TTC549 (cell line): ENCODE measurements at regions not wholly inside any gene's neighbourhood (a gene's known extent, or its start where the extent isn't known, plus 50 kb on each side); places are given as distances from the start of the nearest gene placed in this dataset.
"Not testable (repeated sequence)": the region's sequence is repeated elsewhere in the genome, so short reads cannot be mapped to it uniquely, and the experiment has no call there.

Experiments used
- FAIRE-seq: peaks from 2 replicates; lab custom pipeline; 2012; peaks lifted over from hg19 to GRCh38; lab: Jason Lieb, UNC

DNA sequence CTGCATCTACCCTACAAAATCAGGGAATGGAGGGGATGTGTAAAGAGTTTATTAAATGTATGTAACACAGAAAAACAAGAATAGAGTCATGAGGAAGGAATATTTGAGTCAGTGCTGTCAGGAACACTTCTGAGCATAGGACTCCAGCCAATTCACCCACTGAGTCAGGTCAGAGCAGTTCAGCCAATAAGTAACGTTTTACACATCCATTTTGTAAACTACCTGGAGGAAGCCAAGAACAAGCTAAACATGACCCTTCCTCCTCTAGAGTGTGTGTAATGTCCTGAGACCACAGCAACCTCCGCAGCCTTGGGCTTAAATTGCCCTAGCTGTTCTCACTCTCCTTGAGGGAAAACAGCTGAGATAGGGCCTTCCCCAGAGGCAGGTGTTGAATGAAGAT is 691.5 kb upstream of the LRRN3 start:
- FAIRE-seq, result no peak

DNA sequence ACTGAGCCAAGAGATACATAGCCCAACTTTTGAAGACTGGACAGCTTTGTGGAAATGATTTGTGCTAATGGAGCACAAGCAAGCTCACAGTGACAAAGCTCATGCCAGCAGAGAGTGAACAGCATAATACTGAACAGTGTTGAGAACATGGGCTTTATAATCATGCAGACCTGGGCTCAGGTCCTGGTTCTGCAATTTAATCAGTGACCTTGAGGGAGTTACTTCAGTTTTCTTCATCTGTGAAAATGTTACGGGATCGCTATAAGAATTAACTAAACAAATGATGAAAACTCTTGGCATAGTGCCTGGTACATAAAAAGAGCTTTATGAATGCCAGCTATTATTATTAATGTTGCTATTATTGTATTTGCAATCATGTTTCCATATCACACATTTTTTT is 690.5 kb upstream of the LRRN3 start:
- FAIRE-seq, result no peak

DNA sequence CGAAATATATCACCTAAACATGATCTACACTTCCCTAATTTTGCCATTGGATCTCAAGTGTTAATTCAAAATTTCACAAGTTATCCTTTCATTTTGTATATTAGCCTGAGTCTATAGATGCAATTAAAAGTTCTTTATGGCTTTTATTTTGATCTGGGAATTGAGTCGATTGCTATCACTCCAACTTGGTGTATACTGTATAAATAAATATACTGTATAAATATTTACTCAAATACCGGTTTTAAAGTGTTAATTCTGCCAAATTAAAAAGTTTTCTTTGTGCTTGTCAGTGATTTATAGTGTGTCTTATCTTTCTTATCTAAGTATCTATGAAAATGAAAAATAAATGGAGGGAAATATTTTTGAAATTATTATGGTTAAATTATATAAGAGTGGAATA is 683.7 kb upstream of the LRRN3 start:
- no peak for FAIRE-seq

DNA sequence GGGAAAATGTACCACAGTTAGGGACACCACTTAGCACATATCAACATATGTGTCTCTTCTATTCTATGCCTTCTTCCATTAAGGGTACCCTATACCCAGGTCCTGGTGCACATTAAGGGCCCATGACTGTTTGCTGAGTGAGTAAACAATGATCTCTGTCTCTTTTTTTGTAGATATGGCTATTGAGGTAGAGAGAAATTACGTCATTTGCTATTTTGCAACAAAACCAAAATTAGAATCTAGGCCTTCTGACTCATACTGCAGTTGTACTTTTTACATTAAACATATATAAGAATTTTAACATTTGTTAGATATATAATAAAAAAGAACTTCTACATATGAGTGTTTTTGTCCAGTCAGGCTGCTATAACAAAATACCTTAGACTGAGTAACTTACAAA is 683.2 kb upstream of the LRRN3 start:
- no peak for FAIRE-seq

DNA sequence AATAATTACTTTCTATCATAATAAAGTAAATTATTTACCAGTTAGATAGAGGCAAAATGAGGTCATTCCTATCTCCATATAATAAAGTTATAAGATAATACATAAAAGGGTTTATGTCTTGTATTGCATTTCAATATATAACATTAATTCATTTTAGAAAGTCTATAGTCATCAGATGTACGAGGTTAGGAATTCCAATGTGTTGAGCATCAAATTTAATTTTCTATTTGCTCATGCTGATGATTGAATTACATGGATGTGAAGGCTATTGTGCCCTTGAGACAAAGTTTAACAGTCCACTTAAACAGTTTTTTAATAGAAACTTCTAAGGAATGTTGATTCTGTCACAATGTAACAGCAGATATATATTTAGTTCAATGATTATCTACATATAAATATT is 678.3 kb upstream of the LRRN3 start:
- FAIRE-seq, result no peak

DNA sequence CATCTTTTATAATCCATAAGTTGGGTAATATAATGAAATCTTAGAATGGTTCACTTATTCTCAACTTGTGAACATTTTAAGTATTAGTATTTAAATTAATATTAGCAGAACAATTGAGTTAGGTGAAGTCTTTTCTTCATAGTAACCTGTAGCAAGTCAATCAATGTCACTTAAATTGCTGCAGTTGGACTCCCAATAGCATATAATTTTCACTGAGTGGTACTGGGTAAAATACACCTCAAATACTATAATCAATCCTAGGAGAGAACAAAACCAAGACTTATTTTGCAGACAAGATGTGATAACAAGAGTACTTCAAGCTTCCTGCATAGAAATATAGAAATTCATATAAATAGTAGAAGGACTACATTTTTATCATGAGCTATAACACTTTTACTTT is 677.9 kb upstream of the LRRN3 start:
- FAIRE-seq, result no peak

DNA sequence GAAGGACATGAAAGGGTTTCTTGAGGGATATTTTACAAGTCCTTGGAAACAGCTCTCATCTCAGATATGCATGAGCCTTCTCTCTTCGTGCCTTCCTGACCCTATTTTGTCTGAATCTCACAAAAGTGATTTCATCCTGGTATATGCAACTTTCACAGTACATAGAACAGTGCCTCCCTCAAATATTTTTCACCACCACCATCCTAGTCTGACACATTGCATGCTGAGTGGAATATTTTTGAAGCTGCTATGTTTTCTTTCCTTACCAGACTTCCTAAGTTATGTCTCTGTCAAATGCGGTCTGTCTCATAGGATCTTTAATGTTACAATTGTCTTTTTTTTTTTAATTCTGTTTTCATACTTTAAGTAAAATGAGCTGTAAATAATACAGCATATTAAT is 673.3 kb upstream of the LRRN3 start:
- FAIRE-seq, result no peak

DNA sequence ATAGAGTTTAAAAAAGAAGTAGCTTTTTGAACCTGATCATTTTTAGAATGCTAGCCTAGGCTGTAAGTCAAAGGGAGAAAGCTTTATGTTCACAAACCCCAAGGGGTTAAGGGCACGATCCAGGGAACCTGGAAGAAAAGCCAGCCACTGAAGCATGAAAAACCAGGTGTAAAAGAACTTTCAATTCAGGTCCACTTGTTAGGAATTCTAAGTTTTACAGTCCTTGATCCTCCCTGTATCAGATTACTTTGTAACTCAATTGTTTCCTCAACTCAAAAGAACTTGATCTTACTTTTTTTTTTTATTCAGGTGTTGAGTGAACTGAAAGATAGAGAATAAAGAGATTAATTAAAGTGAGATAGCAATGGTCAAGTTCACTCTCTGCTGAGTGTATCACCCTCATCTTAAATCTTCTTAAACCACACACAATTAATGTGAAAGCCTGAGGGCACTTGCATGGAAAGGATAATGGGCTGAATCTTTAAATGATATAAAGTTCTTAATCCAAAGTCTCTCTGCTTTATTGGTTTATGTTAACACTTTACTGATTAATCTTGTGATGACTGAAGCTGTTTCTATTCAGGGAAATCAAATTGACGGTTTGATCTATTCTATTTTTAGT is 672.2 kb upstream of the LRRN3 start:
- FAIRE-seq, result no peak

DNA sequence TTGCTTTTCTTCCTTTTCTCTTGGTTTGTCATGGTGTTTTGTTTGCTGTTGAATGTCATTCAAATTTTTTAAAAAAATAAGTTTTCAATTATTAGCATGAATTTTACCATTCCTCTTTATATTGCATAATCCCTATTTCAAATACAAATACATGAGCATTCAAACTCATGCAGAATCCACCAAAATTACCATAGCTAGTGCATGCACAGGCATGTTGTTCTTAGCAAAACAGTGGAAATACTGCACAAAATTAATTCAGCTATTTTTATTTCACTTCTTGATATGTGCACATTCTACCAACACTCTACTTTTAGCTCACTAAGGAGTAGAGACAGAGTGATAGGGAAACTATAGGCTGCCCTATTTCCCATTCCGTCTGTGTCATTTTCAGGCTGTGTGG is 670.1 kb upstream of the LRRN3 start:
- no peak for FAIRE-seq

DNA sequence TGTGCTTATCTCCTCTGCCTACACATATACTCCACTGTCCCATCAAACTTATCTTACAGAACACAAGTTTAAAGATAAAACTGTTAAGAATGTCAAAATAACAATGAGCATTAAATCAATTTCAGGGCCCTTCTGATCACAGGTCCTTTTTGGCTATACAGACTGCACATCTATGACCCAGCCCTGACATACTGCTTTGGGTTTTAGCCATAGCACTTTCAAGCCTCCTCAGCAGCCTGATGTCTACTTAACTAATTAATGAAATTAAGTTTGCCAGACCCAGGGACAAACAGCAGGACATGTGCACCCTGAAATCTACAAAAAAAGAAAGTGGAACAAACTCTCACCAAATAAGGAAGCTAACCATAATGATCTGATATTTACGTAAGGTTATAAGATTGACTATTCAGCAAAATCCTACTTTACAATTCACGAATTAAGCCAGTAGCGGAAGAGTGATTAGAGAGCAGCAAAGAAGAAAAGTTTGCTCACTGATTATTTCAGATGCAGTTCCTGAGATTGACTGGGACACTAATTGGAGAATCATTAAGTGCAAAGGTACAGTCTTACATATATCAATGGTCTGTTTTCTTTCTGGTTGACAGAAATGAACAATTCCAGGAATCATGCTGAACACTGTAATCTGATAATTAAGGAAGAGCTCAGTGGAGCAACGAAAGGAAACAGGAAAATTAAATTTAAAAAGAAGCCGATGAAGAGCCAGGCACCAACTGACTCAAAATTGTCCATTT is 669.3 kb upstream of the LRRN3 start:
- FAIRE-seq, result no peak

DNA sequence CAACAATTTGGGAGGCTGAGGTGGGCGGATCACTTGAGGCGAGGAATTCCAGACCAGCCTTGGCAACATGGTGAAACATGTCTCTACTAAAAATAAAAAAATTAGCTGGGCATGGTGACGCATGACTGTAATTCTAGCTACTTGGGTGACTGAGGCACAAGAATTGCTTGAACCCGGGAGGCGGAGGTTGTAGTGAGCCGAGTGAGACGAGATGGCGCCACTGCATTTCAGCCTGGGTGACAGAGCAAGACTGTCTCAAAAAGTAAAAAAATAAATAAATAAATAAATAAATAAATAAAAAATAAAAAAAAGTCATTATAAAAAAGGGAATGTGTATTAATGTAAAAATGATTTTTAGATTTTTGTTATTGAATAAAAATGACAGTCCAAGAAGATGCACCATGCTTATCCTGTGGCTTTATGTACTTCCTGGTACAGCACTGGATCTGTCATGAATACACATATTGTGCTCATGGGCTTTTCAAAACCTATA is 658.8 kb upstream of the LRRN3 start:
- FAIRE-seq, result no peak

DNA sequence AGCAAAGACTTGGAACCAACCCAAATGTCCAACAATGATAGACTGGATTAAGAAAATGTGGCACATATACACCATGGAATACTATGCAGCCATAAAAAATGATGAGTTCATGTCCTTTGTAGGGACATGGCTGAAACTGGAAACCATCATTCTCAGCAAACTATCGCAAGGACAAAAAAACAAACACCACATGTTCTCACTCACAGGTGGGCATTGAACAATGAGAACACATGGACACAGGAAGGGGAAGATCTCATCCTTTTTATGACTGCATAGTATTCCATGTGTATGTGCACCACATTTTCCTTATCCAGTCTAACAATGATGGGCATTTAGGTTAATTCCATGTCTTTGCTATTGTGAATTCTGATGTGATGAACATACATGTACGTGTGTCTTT is 652.0 kb upstream of the LRRN3 start:
- FAIRE-seq, result not testable (repeated sequence)

DNA sequence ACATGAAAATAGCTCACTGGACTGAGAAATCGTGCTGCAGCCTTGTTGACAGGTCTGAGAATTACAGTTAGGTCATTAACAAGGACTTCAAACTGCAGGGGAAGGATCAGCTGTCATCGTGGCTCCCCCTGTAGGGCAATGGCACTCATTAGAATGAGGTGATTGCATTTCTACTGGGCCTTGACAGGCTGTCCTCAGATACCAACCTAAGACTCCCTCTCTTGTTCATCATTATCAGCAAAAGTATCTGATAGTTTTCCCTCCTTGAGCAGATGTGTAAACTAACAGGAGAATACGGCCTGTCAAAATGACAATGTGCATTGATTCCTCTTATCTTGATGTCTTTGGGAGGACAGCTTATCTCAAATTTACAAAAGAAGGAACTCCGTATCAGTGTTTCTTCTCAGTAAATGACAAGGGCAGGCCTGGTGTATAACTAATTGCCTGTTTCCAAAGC is 648.5 kb upstream of the LRRN3 start:
- FAIRE-seq, result no peak

DNA sequence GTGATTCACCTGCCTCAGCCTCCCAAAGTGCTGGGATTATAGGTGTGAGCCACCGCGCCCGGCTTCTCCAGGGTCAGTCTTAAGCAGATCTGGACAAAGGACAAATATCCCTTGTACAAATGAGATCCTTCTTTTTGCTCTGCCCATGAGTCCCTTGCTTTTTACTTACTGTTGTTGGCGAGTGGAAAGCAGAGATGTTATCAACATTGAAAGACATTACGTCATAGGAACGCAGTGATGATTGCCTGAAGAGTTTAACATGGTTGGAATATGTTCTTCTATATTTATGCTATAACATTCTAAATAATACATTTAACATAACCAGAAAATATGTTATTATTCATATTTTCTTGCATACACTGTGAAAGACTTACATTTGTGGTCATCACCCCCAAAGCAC is 644.3 kb upstream of the LRRN3 start:
- no peak for FAIRE-seq

DNA sequence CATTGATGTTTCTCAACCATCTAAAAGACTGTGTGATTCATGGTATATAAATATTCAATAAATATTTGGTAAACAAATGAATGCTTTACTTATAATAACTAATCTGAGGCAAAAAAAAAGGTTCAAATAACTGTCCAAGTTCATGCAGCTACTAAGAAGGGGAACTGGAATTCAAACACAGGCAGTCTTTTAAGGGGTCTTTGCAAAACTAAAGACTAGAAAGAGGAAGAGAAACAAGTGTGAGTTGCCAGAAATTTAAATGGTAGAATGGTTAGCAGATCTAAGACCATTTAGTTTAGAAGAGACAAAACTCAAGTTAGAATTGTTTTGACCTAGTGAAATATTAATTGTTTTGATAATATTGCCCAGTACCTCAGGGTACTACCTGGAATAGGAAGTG is 642.0 kb upstream of the LRRN3 start:
- FAIRE-seq, result no peak

DNA sequence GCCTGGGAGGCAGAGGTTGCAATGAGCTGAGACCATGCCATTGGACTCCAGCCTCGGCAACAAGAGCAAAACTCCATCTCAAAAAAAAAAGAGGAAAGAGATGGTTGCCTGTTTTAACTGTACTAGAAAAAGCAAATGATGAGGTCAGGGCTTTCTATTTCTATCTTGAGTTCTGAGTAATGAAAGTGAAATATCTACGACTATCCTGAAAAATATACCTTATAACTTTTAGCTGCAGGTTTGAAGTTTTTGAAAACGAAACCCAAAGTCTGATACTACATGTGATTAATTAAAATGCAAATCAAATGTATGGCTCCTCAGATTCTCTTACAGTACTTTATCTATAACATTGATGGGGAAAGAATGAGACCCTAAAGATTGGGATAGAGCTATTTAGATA is 636.2 kb upstream of the LRRN3 start:
- no peak for FAIRE-seq

DNA sequence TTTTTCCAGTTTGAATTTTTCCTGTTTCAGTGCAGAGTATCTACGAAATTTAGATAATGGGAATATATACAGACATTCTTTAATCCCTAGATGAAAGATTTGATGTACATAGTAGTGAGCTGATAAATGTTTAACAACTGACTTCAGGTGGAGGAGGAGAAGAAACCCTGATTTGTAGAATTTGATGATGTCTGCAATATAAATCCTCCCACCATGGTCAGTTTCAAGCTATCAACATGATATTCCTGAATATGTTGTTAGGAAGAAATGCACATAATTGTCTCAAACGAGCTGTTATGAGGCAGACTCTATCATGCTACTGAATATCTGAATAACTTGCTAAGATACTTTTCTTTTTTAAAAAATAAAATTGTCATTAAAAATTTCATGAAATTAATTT is 629.3 kb upstream of the LRRN3 start:
- no peak for FAIRE-seq

DNA sequence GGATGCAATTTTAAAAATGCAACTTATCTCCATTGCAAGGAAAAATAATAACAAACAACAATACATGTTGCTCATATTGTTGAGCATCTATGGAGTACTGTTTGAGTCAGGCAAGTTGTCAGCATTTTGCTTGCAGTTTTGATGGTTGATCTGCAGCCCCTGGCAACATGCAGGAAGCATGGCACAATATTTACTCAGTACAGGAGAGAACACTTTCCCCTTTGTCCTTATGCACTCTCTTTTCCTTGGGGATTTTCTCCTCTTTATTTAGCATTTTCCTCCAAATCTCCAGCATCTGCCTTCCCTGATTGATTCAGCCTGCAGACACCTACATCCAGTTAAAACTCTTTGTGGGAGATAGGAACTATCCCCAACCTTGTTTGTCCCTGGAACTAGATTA is 620.5 kb upstream of the LRRN3 start:
- no peak for FAIRE-seq

DNA sequence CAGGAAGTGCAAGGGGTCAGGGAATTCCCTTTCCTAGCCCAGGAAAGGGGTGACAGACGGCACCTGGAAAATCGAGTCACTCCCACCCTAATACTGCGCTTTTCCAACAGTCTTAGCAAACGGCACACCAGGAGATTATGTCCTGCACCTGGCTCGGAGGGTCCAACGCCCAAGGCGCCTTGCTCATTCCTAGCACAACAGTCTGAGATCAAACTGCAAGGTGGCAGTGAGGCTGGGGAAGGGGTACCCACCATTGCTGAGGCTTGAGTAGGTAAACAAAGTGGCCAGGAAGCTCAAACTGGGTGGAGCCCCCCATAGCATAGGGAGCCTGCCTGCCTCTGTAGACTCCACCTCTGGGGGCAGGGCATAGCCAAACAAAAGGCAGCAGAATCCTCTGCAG is 618.5 kb upstream of the LRRN3 start:
- FAIRE-seq, result not testable (repeated sequence)

DNA sequence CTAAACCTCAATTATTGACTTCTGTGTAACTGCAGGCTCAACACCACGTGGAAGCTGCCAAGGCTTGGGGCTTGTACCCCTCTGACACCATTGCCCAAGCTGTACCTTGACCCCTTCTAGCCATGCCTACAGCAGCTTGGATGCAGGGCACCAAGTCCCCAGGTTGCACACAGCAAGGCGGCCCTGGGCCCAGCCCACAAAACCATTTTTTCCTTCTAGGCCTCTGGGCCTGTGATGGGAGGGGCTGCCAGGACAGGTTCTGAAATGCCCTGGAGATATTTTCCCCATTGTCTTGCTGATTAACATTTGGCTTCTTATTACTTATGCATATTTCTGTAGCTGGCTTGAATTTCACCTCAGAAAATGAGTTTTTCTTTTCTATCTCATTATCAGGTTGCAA is 610.0 kb upstream of the LRRN3 start:
- no peak for FAIRE-seq

DNA sequence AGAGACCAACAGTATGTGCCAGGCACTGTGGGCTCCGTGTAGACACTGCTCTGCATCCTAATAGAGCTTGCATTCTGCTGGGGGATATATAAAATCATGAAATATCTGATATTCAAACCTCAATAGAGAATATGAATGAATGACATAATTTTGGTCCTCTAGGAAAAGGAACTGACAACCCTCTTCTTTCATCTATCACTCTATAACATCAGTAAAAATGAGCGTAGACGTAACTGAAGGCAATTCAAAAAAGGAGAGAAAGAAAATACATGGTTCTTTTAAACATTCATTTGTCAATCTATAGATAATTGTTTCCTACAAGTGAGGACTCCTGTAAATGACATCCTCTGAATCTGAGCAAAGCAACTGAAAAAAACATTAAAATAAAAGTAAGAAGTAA is 607.4 kb upstream of the LRRN3 start:
- FAIRE-seq, result no peak

DNA sequence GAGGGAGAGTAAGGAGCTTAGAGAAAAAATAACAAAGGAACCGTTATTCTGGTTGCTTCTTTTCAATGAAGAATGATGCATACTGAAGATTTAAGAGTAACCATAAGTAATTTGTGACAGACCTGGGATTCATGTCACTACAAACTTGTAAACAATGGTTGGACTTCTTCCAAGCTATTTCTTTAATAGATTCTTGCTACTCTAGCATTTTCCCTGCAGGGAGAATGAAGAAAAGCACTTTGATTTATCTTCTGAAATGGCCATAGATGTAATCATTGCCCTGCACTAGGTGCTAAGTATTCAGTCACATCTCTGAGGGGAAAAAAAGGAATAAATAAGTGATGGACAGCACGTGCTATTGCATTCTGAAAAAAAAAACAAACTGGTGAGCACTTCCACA is 606.6 kb upstream of the LRRN3 start:
- no peak for FAIRE-seq

DNA sequence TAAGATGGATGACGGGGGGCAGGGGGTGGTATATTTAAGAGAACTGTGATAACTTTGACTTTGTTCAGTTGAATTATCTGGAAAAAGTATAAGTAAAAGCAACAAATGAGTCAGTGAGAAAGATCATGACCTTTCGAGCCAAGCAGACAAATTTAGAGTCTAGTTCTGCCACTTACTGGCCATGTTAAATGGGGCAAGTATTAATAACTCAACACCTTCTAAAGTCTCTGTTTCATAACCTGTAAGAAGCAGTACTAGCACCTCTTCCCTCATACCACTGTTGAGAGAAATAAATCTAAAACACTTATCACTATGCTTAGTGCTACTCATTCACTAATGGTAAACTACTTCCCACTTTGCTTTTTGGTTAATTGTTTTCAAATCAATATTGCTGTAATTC is 604.4 kb upstream of the LRRN3 start:
- FAIRE-seq, result no peak

DNA sequence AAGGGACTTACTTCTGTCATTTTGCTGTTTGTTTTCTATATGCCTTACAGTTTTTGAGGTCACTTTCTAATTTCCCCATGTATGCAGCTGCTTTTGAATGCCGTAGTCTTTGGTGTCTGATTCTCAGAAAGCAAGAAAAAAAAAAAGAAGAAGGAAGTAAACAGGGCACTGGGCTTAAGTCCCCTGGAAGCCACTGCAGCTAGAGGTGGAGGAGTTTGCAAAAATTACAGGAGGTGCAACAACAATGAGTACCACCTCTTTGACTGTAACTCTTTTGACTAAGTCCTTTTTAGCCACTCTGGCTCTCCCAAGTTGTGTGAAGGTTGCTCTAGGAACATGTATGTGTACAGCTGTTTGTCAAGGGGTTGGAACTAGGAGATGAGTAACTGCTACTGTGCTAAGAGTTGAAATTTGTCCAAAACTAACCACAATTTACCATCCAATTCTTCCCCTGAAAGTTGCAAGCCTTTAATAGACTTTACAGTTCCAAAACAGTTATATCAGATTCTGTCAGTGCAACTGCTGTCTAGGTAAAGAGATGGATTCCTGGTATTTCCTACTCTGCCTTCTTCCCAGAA is 588.0 kb upstream of the LRRN3 start:
- no peak for FAIRE-seq
